ENCODE measurements at regions not wholly inside any gene's neighbourhood (a gene's known extent, or its start where the extent isn't known, plus 50 kb on each side); places are given as distances from the start of the nearest gene placed in this dataset.

GRCh38 chr5:136631186-136631585 is 265.8 kb upstream of the TRPC7 start:
- TF ChIP-seq CTCF (IDR thresholded peaks at IDR 0.05), result no peak
- no peak for TF ChIP-seq POLR2A (IDR thresholded peaks at IDR 0.05)
- Histone ChIP-seq H3K9me3 (replicated peaks in 1 of 3) (no peaks in the 10 kb centered on the region), H3K4me1 (replicated peaks in 1 of 2) (no peaks in the 10 kb centered on the region), H3K27ac (no peak overlapping the region), H3K27me3 (no peaks in the 10 kb centered on the region), H3K36me3 (replicated peaks in 1 of 2) (no peaks in the 10 kb centered on the region), H3K4me3 (no peak overlapping the region)
- 45 to 93% (median 69%) methylated on average over 1 of the region's 1 CpG for WGBS, 4 donors
- intact Hi-C loops (cut with DNase I), result no loop called here
- peak in 1 of 7 donors; percentile 60 for DNase-seq

GRCh38 chr5:136629125-136629792 is 263.9 kb upstream of the TRPC7 start:
- intact Hi-C loops (cut with DNase I), result no loop called here

GRCh38 chr5:136626531-136626930 is 261.2 kb upstream of the TRPC7 start:
- H3K9me3 ChIP-seq (replicated peaks in 1 of 3), result no peaks in the 10 kb centered on the region
- no peak overlapping the region for H3K27ac ChIP-seq
- TF ChIP-seq POLR2A (IDR thresholded peaks at IDR 0.05) (no peak), CTCF (IDR thresholded peaks at IDR 0.05) (no peak)
- DNase-seq, result no peak
- intact Hi-C loops (cut with DNase I), result no loop called here
- WGBS, 4 donors, result 80 to 96% (median 89%) methylated on average over 2 of the region's 2 CpGs
- H3K36me3 ChIP-seq (replicated peaks in 1 of 2), result no peaks in the 10 kb centered on the region
- no peaks in the 10 kb centered on the region for H3K4me1 ChIP-seq (replicated peaks in 1 of 2)
- no peaks in the 10 kb centered on the region for H3K27me3 ChIP-seq
- H3K4me3 ChIP-seq, result no peak overlapping the region

More at GRCh38 chr5:136629125-136629792, 263.9 kb upstream of the TRPC7 start:
- no peak overlapping the region for H3K4me3 ChIP-seq
- TF ChIP-seq POLR2A (IDR thresholded peaks at IDR 0.05) (no peak), CTCF (IDR thresholded peaks at IDR 0.05) (no peak)
- no peaks in the 10 kb centered on the region for H3K36me3 ChIP-seq (replicated peaks in 1 of 2)
- 54 to 74% (median 66%) methylated on average over 10 of the region's 10 CpGs for WGBS, 4 donors
- no peak overlapping the region for H3K27ac ChIP-seq
- H3K4me1 ChIP-seq (replicated peaks in 1 of 2), result no peaks in the 10 kb centered on the region
- H3K9me3 ChIP-seq (replicated peaks in 1 of 3), result no peaks in the 10 kb centered on the region
- H3K27me3 ChIP-seq, result no peaks in the 10 kb centered on the region
- peak in 5 of 7 donors; percentile 17 to 75 (median 20) for DNase-seq

DNA sequence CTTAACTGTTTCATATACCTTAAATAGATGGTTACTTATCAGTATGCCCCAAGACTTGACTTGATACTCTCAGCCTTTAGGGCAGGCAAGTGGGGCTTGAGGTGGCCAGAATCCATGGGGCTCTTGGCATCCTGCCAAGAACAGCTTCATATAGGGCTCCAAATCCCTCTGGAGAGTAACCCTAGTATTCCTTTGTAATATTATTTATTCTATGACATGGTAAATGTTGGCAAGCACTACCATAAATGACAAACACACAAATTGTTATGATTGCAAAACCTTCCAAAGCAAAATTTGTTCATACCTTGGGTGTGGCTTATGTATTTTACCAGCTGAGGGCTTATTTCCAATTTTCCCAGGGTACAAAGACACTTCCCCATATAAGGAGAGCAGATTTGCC is 257.4 kb upstream of the TRPC7 start:
- DNase-seq, result no peak
- no peaks in the 10 kb centered on the region for H3K36me3 ChIP-seq (replicated peaks in 1 of 2)
- intact Hi-C loops (cut with DNase I), result no loop called here
- TF ChIP-seq POLR2A (IDR thresholded peaks at IDR 0.05) (no peak), CTCF (IDR thresholded peaks at IDR 0.05) (no peak)
- H3K9me3 ChIP-seq (replicated peaks in 1 of 3), result no peaks in the 10 kb centered on the region
- no peak overlapping the region for H3K4me3 ChIP-seq
- no peaks in the 10 kb centered on the region for H3K4me1 ChIP-seq (replicated peaks in 1 of 2)
- no peaks in the 10 kb centered on the region for H3K27me3 ChIP-seq
- no peak overlapping the region for H3K27ac ChIP-seq
